HepG2 (cell line): ENCODE measurements at regions not wholly inside any gene's neighbourhood (a gene's known extent, or its start where the extent isn't known, plus 50 kb on each side); places are given as distances from the start of the nearest gene placed in this dataset.

ENCODE experiments used
- BHLHE40 ChIP-seq: IDR thresholded peaks from 2 replicates; pipeline ENCODE4 v1.6.1; 2011; ENCODE audit warnings: low read length, improper control_type of control experiment
- CREBL2 ChIP-seq: sonication (generic); formaldehyde crosslinking; IDR thresholded peaks from 2 replicates; pipeline ENCODE4 v1.8.1; 2023; ENCODE audit warnings: missing genetic modification reagents, mild to moderate bottlenecking, borderline replicate concordance
- FOXC1 ChIP-seq: sonication (generic); formaldehyde crosslinking; IDR thresholded peaks from 2 replicates; pipeline ENCODE4 v1.8.0; 2022; ENCODE audit warnings: mild to moderate bottlenecking, missing genetic modification reagents, borderline replicate concordance
- GZF1 ChIP-seq: sonication (generic); formaldehyde crosslinking; IDR thresholded peaks from 2 replicates; pipeline ENCODE4 v1.5.1; 2020; ENCODE audit warnings: mild to moderate bottlenecking, missing genetic modification reagents
- HNRNPK ChIP-seq: fragments of 200-400 bp; formaldehyde crosslinking; IDR thresholded peaks from 2 replicates; pipeline ENCODE4 v1.6.1; 2018; ENCODE audit warnings: low read length, low read depth, moderate library complexity, mild to moderate bottlenecking; ENCODE audit not compliant: poor library complexity, severe bottlenecking
- JARID2 ChIP-seq: sonication (generic); formaldehyde crosslinking; IDR thresholded peaks from 2 replicates; pipeline ENCODE4 v1.8.1; 2023; ENCODE audit warnings: missing genetic modification reagents, inconsistent platforms; ENCODE audit not compliant: insufficient replicate concordance
- LBX2 ChIP-seq: sonication (generic); formaldehyde crosslinking; IDR thresholded peaks from 2 replicates; pipeline ENCODE4 v1.5.0; 2020; ENCODE audit warnings: missing genetic modification reagents, mild to moderate bottlenecking, borderline replicate concordance
- MAX ChIP-seq: IDR thresholded peaks from 2 replicates; pipeline ENCODE4 v1.6.1; 2012; ENCODE audit warnings: inconsistent platforms
- REST ChIP-seq, 2 experiments: IDR thresholded peaks; 2 replicates each; pipeline ENCODE4 v1.6.1; 2011 to 2012; ENCODE audit warnings: low read length in 2 of 2, borderline replicate concordance in 1 of 2, low read depth in 1 of 2, mild to moderate bottlenecking in 1 of 2, moderate library complexity in 1 of 2
- RFXAP ChIP-seq: sonication (generic); formaldehyde crosslinking; IDR thresholded peaks from 2 replicates; pipeline ENCODE4 v1.4.0; 2020; ENCODE audit warnings: missing genetic modification reagents, borderline replicate concordance
- TBX2 ChIP-seq: sonication (generic); formaldehyde crosslinking; IDR thresholded peaks from 2 replicates; pipeline ENCODE4 v1.5.0; 2020; ENCODE audit warnings: missing genetic modification reagents, mild to moderate bottlenecking, borderline replicate concordance
- TEAD2 ChIP-seq: sonication (generic); formaldehyde crosslinking; IDR thresholded peaks from 2 replicates; pipeline ENCODE4 v1.9.0; 2021; ENCODE audit warnings: missing genetic modification reagents
- TFAP4 ChIP-seq: sonication (generic); IDR thresholded peaks from 2 replicates; pipeline ENCODE4 v1.6.1; 2016; ENCODE audit warnings: low read depth, borderline replicate concordance
- ZFX ChIP-seq: sonication (generic); formaldehyde crosslinking; IDR thresholded peaks from 2 replicates; pipeline ENCODE4 v1.4.0; 2020; ENCODE audit warnings: mild to moderate bottlenecking, low read depth, missing genetic modification reagents, moderate library complexity
- ZMAT3 ChIP-seq: sonication (generic); formaldehyde crosslinking; conservative IDR thresholded peaks from 2 replicates; pipeline ENCODE4 v1.7.0; 2021; ENCODE audit warnings: missing genetic modification reagents
- ZNF224 ChIP-seq: sonication (generic); formaldehyde crosslinking; IDR thresholded peaks from 2 replicates; pipeline ENCODE4 v1.5.0; 2020; ENCODE audit warnings: mild to moderate bottlenecking, missing genetic modification reagents
- ZNF317 ChIP-seq: sonication (generic); formaldehyde crosslinking; IDR thresholded peaks from 2 replicates; pipeline ENCODE4 v1.5.0; 2020; ENCODE audit warnings: mild to moderate bottlenecking, missing genetic modification reagents
- ZNF556 ChIP-seq: sonication (generic); formaldehyde crosslinking; IDR thresholded peaks from 2 replicates; pipeline ENCODE4 v1.4.0; 2020; ENCODE audit warnings: mild to moderate bottlenecking, missing genetic modification reagents, borderline replicate concordance
- ZNF7 ChIP-seq: IDR thresholded peaks from 2 replicates; pipeline ENCODE4 v1.6.1; 2016; ENCODE audit warnings: missing biosample characterization, missing genetic modification reagents
- ZNF740 ChIP-seq: sonication (generic); formaldehyde crosslinking; IDR thresholded peaks from 2 replicates; pipeline ENCODE4 v1.4.0; 2020; ENCODE audit warnings: missing genetic modification reagents
- ZSCAN5A ChIP-seq: sonication (generic); formaldehyde crosslinking; IDR thresholded peaks from 2 replicates; pipeline ENCODE4 v1.8.0; 2022; ENCODE audit warnings: mild to moderate bottlenecking, missing genetic modification reagents, borderline replicate concordance

DNA sequence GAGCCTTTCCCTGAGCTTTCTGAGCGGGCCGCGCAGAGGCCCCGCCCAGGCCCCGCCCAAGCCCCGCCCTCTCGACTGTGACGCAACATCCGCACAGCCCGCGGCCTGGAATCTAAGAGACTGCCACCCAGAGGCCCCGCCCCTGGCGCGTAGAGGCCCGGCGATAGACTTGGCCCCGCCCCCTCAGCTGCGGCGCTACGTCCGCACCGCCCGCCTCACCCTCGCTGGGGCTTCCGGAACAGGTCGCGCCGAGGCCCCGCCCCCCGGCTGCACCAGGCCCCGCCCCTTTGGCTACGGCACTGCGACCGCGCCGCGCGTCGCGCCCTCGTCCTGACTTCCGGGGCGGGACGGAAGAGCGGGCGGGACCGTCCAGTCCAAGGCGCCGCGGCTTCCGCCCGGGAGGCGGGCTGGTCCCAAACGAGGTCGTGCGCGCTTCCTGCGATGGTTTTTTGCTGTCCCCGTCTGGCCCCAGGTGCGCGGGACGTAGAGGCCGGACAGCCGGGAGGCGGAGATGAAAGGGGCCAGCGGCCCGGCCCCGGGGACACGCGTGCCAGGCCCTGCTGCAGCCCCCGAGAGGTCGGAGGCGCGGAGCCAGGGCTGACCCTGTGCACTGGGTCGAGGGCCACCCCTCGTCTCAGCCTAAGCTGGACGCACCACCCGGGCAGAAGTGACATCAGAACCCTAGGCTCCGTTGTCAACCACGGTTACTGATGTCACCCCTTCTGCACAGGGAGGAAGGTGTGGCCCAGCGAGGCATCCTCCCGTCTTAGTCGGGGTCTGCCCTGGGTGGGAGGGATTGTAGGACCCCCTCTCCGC is 59.0 kb upstream of the WNT7B start (continued):
- TF ChIP-seq ZNF556 (CRISPR knock-in tag) (0 out of 2 replicates have a peak, but pooled peaks have one; percentile 24), MAX (peak; percentile 85), REST (IDR thresholded peaks at IDR 0.05; ENCODE audit: borderline replicate concordance in 1 of 2, low read depth in 1 of 2, low read length in 2 of 2) (no peak), TFAP4 (peak; percentile 79; the same call in 1 of the 2 replicates), ZNF7 (no peak), ZNF740 (CRISPR knock-in tag) (0 out of 2 replicates have a peak, but pooled peaks have one; percentile 30), ZNF224 (CRISPR knock-in tag) (no peak), HNRNPK (no peak), LBX2 (0 out of 2 replicates have a peak, but pooled peaks have one; percentile 33), RFXAP (peak; percentile 40; the same call in 1 of the 2 replicates), GZF1 (CRISPR knock-in tag) (no peak), CREBL2 (CRISPR knock-in tag) (peak; percentile 57; the same call in 1 of the 2 replicates), ZMAT3 (0 out of 2 replicates have a peak, but pooled peaks have one; percentile 62), JARID2 (CRISPR knock-in tag) (peak; percentile 38), BHLHE40 (no peak), TBX2 (peak; percentile 71; the same call in 1 of the 2 replicates), ZSCAN5A (CRISPR knock-in tag) (0 out of 2 replicates have a peak, but pooled peaks have one; percentile 37), FOXC1 (CRISPR knock-in tag) (peak; percentile 71; the same call in 1 of the 2 replicates), ZNF317 (CRISPR knock-in tag) (no peak), ZFX (CRISPR knock-in tag) (peak; percentile 58; the same call in 1 of the 2 replicates), TEAD2 (CRISPR knock-in tag) (no peak)
